Natural killer cell (primary cell): ENCODE measurements at regions not wholly inside any gene's neighbourhood (a gene's known extent, or its start where the extent isn't known, plus 50 kb on each side); places are given as distances from the start of the nearest gene placed in this dataset.

Experiments
- ATAC-seq, 3 donors: fragments of 150-1000 bp in 2 of 3; fragments of 200-7000 bp in 1 of 3; cut with Tn5 transposase; 1 replicate in 1 of 3; 2 replicates in 2 of 3; pipeline ENCODE4 v1.10.0; 2021; ENCODE audit warnings: mild to moderate bottlenecking in 2 of 3, moderate library complexity in 2 of 3
- DNase-seq, 2 donors: peaks; one replicate each; pipeline versions ENCODE4 v3.0.0 to v3.0.0-alpha.2; 2013 to 2021; ENCODE audit warnings: mixed read lengths in 1 of 2
- H3K27ac ChIP-seq: one replicate; pipeline ENCODE4 v1.5.1; 2013; ENCODE audit warnings: mild to moderate bottlenecking, low read length
- H3K27me3 ChIP-seq: one replicate; pipeline ENCODE4 v1.6.1; 2013; ENCODE audit warnings: low read length; ENCODE audit not compliant: control insufficient read depth, insufficient read depth
- H3K36me3 ChIP-seq: one replicate; pipeline ENCODE4 v1.6.1; 2013; ENCODE audit warnings: low read length; ENCODE audit not compliant: control insufficient read depth, insufficient read depth
- H3K4me1 ChIP-seq: one replicate; pipeline ENCODE4 v1.6.1; 2013; ENCODE audit warnings: low read length; ENCODE audit not compliant: control insufficient read depth, insufficient read depth
- H3K4me3 ChIP-seq: one replicate; pipeline ENCODE4 v1.5.1; 2013; ENCODE audit warnings: low read length
- H3K9me3 ChIP-seq: one replicate; pipeline ENCODE4 v1.6.1; 2013; ENCODE audit warnings: low read length; ENCODE audit not compliant: control insufficient read depth, insufficient read depth
- H3K27ac Mint-ChIP-seq, 2 donors: one replicate each; pipeline ENCODE4 v1.8.0; 2022; ENCODE audit warnings: mild to moderate bottlenecking in 2 of 2, mixed read lengths in 2 of 2, moderate library complexity in 1 of 2
- H3K27me3 Mint-ChIP-seq, 2 donors: one replicate each; pipeline ENCODE4 v1.8.0; 2022; ENCODE audit warnings: low read depth in 2 of 2, mixed read lengths in 2 of 2
- H3K36me3 Mint-ChIP-seq: one replicate; pipeline ENCODE4 v1.8.0; 2022; ENCODE audit warnings: mixed read lengths
- H3K4me1 Mint-ChIP-seq, 2 donors: one replicate each; pipeline ENCODE4 v1.8.0; 2022; ENCODE audit warnings: mixed read lengths in 2 of 2
- H3K4me3 Mint-ChIP-seq: one replicate; pipeline ENCODE4 v1.8.0; 2022; ENCODE audit warnings: mild to moderate bottlenecking, moderate library complexity, mixed read lengths
- H3K9me3 Mint-ChIP-seq, 2 donors: one replicate each; pipeline ENCODE4 v1.8.0; 2022; ENCODE audit warnings: mixed read lengths in 2 of 2
- CTCF ChIP-seq: fragments of 200-600 bp; IDR thresholded peaks from one replicate; pipeline ENCODE4 v1.8.0; 2022; ENCODE audit warnings: antibody characterized with exemption
- WGBS: methylation state at CpG from one replicate; pipeline ENCODE4 v1.1.7; 2013; ENCODE audit warnings: missing lambda C conversion rate; ENCODE audit not compliant: insufficient coverage; 5-methylcytosine and 5-hydroxymethylcytosine counted together
- intact Hi-C: fragments of 100-400 bp; cut with micrococcal nuclease; formaldehyde crosslinking; loops from one replicate; pipeline ENCODE4 v1.14.2; 2022

DNA sequence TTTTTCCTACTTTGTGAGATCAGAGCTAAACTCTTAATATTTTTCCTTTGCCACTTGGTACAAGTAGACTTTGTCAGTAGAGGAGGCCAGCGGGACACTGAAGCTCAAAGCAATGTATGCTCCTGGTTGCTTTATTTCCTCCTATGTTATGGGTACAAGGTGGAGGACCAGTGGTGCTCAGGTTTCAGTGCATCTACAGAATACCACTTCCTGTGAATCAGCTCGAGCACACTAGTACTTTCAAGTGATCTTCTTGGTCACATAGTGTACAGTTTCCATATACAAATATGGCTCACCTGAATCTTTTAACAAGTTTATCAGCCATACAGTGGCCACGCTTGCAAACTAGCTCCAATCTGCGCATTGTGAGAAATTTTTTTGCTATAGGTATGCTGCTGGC, 1674.8 kb upstream of the TMEFF2 start:
- no peaks in the 10 kb centered on the region for H3K4me1 ChIP-seq
- Mint-ChIP-seq H3K4me1 (no peaks in the 10 kb centered on the region), H3K27ac (no peak overlapping the region), H3K4me3 (no peak overlapping the region), H3K36me3 (peaks cover 6% of the 10 kb centered on the region), H3K27me3 (no peaks in the 10 kb centered on the region), H3K9me3 (peaks cover 8 to 11% of the 10 kb centered on the region in 2 donors)
- peaks cover 3% of the 10 kb centered on the region for H3K9me3 ChIP-seq
- DNase-seq = no peak
- intact Hi-C loops = no loop called here
- no peak overlapping the region for H3K4me3 ChIP-seq
- no peaks in the 10 kb centered on the region for H3K36me3 ChIP-seq
- WGBS = 35% methylated on average over 4 of the region's 4 CpGs
- no peaks in the 10 kb centered on the region for H3K27me3 ChIP-seq
- TF ChIP-seq CTCF = no peak
- H3K27ac ChIP-seq = no peak overlapping the region
- ATAC-seq = no peak

DNA sequence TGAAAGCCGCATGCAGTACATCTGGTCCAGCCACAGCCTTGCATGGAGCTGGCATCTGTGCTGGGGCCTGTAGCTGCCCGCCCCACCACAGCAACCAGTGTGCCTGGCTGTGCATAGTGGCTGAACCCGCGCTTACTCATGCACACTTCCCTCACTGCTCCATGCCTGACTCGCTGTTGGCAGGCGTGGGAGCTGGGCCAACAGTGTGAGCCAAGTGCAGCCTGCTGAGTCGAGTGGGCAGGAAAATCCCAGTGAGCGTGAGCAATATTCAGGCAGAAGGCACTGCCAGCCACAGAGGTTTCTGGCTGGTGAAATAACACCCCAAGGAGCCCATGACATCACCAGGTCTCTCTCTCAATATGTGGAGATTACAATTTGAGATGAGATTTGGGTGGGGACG, 1674.1 kb upstream of the TMEFF2 start:
- ATAC-seq (no peak), DNase-seq (no peak)
- Mint-ChIP-seq H3K27ac (no peak overlapping the region), H3K9me3 (peaks cover 4 to 11% of the 10 kb centered on the region in 2 donors), H3K27me3 (no peaks in the 10 kb centered on the region), H3K4me3 (no peak overlapping the region), H3K4me1 (no peaks in the 10 kb centered on the region), H3K36me3 (no peaks in the 10 kb centered on the region)
- intact Hi-C loops = no loop called here
- Histone ChIP-seq H3K9me3 (peaks cover 3% of the 10 kb centered on the region), H3K4me3 (no peak overlapping the region), H3K27me3 (no peaks in the 10 kb centered on the region), H3K27ac (no peak overlapping the region), H3K4me1 (no peaks in the 10 kb centered on the region), H3K36me3 (no peaks in the 10 kb centered on the region)
- TF ChIP-seq CTCF = no peak
- WGBS = 84% methylated on average over 8 of the region's 9 CpGs

DNA sequence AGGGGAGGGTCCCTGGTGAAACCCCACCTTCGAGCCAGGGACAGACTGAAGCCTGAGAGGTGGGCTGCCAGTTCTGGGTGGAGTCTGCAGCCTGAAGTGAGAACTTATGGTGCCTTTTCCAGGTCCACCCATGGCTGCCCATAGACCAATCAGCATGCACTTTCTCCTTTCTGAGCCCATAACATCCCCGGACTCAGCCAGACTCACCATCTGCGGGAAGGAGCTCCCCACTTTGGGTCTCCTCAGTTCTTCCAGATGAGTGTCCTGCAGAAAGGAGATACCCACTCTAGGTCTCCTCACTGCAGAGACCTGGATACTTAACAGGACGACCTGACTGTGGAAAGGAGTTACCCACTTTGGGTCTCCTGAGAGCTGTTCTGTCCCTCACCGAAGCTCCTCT, 1673.4 kb upstream of the TMEFF2 start:
- Mint-ChIP-seq H3K36me3 (no peaks in the 10 kb centered on the region), H3K27ac (no peak overlapping the region), H3K27me3 (no peaks in the 10 kb centered on the region), H3K4me3 (no peak overlapping the region), H3K4me1 (no peaks in the 10 kb centered on the region), H3K9me3 (peaks cover 0 to 9% of the 10 kb centered on the region in 2 donors)
- DNase-seq (no peak), ATAC-seq (no peak)
- no peak for TF ChIP-seq CTCF
- Histone ChIP-seq H3K36me3 (no peaks in the 10 kb centered on the region), H3K4me3 (no peak overlapping the region), H3K9me3 (peaks cover 3% of the 10 kb centered on the region), H3K4me1 (no peaks in the 10 kb centered on the region), H3K27me3 (no peaks in the 10 kb centered on the region), H3K27ac (no peak overlapping the region)
- whole genome bisulfite sequencing = 85% methylated on average over 5 of the region's 5 CpGs
- intact Hi-C loops = no loop called here

DNA sequence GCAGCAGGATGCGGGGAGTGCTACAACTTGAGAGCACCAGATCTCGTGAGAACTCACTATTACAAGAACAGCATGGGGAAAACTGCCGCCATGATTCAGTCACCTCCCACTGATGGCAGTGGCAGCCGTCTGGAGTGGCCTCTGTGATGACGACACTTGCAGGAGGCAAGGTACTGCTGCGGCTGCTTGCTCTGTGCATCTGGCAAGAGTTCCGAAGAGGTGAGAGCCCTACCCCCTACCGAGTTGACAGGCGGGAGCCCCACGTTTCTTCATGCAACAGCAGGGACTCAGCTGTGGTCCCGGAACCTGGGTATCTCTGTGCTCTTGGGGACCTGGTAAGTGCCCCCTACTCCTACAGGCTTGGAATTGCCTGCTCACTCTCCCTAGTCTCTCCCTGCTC, 1672.7 kb upstream of the TMEFF2 start:
- Mint-ChIP-seq H3K9me3 (peaks cover 0 to 9% of the 10 kb centered on the region in 2 donors), H3K27ac (no peak overlapping the region), H3K4me3 (no peak overlapping the region), H3K27me3 (no peaks in the 10 kb centered on the region), H3K36me3 (no peaks in the 10 kb centered on the region), H3K4me1 (no peaks in the 10 kb centered on the region)
- WGBS = 88% methylated on average over 11 of the region's 11 CpGs
- Histone ChIP-seq H3K27me3 (no peaks in the 10 kb centered on the region), H3K4me1 (no peaks in the 10 kb centered on the region), H3K36me3 (no peaks in the 10 kb centered on the region), H3K4me3 (no peak overlapping the region), H3K9me3 (peaks cover 3% of the 10 kb centered on the region), H3K27ac (no peak overlapping the region)
- ATAC-seq (no peak), DNase-seq (no peak)
- no peak for TF ChIP-seq CTCF
- intact Hi-C loops = no loop called here
